Ureter (tissue), 1 donor: ENCODE measurements at regions not wholly inside any gene's neighbourhood (a gene's known extent, or its start where the extent isn't known, plus 50 kb on each side); places are given as distances from the start of the nearest gene placed in this dataset.
"Not testable (repeated sequence)": the region's sequence is repeated elsewhere in the genome, so short reads cannot be mapped to it uniquely, and the experiment has no call there.

ENCODE experiments used
- DNase-seq: peaks from one replicate; pipeline ENCODE4 v3.0.0-alpha.2; 2020; ENCODE audit warnings: low spot score
- donor health status: DM: yes; HTN: yes; CAD: no.

GRCh38 chr21:31456201-31456600 lies 112.1 kb upstream of the TIAM1 start:
- no peak for DNase-seq

- no peak for DNase-seq
These were observed 111.4 kb upstream of the TIAM1 start for GRCh38 chr21:31455506-31455905.

DNA sequence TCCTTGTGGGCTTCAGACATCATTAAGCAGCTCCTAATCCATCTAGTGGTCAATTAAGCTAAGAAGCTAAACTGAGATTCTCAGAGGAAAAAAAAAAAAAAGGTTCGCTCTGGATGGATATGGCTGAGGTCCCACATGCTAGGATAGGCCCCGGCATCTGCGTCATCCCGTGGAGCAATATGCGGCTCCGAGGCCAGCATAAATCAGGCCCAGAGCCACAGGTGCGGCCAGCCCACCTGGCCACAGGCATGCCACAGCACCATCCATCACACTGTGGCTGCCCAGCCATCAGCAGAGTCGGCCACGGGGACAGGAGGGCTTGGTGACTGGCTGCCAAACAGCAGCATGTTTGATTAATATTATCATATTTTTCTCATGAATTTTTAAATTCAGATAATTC lies 106.9 kb upstream of the TIAM1 start:
- DNase-seq, result no peak

- DNase-seq, result no peak
These were observed 106.0 kb upstream of the TIAM1 start for GRCh38 chr21:31449921-31450535.

DNA sequence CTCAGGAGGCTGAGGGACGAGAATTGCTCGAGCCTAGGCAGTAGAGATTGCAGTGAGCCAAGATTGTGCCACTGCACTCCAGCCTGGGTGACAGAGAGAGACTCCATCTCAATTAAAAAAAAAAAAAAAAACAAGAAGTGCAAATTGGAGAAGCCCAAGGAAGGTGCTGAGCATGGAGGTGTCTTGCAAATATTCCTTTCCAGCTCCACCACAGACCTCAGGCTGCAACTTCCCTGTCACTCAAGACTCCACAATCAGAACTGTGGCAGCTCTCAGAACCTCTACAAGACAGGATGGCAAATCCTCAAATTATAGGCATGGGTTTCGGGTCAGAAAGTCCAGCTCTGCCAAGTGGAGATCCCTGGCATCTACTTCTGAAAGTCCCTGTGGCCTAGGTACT lies 104.4 kb upstream of the TIAM1 start:
- no peak for DNase-seq

- DNase-seq, result no peak
These were observed 103.4 kb upstream of the TIAM1 start for GRCh38 chr21:31447505-31447904.

DNA sequence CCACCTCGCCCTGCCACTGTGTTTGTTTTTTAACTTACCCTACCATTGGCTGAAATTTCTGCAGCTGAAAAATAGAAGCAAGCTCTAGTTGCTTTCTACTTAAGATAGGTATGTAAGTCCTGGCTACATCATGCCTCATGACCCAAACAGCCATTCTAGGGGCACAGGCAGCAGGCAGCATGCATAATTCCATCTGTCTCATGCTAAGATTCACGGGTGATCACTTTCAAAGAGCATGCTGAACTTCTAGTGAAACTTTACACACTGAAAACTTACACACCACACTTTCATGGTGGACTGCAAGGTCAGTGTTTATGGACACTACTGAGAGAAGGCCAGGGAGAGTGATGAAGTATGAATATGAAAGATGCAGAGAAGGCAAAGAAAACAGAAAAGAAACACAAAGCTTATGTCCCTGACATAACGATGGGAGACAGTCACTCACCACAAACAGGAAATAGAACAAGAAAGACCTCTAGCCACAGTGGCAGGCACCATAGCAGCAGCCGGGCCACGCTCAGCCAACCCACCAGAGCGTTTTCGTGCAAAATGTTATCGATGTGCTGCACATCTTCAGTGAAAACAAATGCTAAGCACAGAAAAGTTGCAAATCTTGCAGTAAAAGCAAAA lies 102.3 kb upstream of the TIAM1 start:
- DNase-seq, result no peak

DNA sequence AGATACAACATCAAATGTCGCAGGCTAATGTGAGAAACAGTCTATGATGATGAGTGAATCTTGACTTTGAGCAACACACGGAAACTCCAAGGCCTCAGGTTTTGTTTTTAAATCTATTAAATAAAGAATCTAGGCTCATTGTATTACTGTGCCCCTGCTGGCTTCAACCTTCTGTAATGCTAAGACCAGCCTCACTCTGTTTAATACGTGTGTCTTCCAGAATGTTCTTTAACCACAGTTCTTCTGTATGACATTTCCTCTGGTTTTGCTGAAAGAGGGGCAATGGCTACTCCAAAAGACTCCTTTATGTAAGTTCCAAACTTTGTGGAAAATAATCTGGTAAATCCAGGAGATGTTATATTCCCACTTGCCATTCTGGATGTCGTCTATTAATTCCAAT lies 101.1 kb upstream of the TIAM1 start:
- DNase-seq, result no peak

GRCh38 chr21:31443736-31444521 lies 99.9 kb upstream of the TIAM1 start:
- no peak for DNase-seq

DNA sequence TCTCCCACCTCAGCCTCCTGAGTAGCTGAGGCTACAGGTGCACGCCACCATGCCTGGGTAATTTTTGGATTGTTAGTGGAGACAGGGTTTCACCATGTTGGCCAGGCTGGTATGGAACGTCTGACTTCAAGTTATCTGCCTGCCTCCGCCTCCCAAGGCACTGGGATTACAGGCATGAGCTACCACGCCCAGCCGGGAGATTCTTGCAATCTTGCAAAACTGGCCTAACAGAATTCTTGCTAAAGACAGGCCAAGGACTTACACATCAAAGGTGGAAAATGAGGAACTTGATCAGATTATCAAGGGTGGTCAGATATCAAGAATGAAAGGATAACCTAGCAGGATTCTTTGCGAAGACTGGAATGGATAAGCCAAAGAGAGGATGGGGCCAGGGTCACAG lies 98.3 kb upstream of the TIAM1 start:
- no peak for DNase-seq

DNA sequence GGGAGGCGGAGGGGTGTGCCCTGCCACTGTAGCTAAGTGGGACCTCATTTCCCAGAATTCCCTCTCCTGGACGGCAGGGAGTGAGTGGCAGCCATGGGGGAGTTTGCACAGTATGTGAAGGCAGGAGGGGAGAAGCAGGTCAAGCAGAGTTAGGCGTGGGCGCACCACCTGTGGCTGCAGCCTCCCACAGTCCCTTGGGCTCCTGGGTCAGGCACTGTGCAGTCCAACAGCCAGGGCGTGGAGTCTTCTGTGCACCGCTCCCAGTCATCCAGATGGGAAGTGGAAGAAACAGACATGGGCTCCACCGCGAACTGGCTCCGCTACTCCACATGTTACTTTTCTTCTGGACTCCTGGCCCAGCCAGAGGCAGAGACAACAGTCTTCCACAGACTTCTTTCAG lies 85.4 kb upstream of the TIAM1 start:
- DNase-seq, result no peak

GRCh38 chr21:31426235-31426797 lies 82.3 kb upstream of the TIAM1 start:
- no peak for DNase-seq

DNA sequence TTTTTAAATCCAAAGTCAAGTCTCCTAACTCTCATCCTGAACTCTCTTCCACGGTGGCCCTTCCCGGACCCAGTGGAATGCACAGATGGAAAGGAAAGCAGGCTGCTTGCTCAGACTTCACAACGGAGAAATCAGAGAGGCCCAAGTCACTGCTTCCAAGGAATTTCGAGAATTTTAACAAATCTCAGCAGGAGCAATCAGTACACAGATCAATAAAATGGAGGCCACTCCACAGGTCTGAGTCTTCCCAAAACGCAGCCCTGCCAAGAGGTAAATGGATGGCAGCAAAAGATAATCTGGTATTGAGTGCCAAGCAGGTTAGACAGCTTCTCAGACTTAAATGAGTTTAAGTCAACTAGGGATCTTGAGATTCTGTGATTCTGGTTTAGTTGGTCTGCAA lies 81.1 kb upstream of the TIAM1 start:
- no peak for DNase-seq

- no peak for DNase-seq
These were observed 80.0 kb upstream of the TIAM1 start for GRCh38 chr21:31424058-31424457.

DNA sequence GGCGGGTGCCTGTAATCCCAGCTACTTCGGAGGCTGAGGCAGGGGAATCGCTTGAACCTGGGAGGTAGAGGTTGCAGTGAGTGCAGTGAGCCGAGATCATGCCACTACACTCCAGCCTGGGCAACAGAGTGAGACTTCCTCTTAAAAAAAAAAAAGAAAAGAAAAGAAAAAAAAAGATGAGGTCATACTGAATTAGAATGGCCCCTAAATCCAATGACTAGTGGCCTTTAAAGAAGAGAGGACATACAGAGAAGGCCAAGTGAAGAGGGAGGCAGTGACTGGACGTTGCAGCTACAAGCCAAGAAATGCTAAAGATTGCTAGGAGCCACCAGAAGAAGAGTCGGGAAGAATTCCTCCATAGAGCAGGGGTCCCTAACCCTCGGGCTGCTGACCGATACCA lies 76.9 kb upstream of the TIAM1 start:
- DNase-seq, result no peak

DNA sequence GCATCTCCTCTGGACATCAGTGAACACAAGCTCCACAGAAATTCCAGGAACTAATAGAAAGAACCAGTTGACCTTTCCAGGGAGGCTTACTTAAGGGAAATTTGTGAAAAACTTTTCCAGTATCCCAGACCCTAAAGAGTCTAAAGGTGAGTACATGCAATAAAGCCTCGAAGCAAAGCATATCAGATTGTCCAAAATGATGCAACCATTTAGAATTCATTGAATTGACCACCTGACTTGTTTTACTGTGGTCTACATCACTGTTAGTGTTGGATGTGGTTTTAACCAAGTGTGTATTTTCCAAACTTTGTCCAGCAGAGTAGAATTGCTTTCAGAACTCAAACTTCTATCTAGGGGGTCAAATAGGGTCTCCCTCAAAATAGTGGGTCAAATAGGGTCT lies 76.3 kb upstream of the TIAM1 start:
- no peak for DNase-seq

GRCh38 chr21:31418377-31419001 lies 74.4 kb upstream of the TIAM1 start:
- no peak for DNase-seq

- DNase-seq, result not testable (repeated sequence)
These were observed 73.2 kb upstream of the TIAM1 start for GRCh38 chr21:31417214-31417613.

DNA sequence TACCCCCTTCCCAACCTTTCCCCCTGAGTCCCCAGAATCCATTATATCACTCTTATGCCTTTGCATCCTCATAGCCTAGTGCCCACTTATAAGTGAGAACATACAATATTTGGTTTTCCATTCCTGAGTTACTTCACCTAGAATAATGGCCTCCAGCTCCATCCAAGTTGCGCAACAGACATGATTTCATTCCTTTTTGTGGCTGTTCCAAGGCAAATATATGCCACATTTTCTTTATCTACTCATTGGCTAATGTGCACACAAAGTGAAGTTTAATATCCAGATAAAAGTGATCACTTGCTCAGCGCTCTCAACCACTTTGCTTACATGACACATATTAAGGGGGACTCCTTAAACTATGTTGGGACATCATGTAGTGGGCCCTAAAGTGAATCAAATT lies 72.4 kb upstream of the TIAM1 start:
- DNase-seq, result no peak

DNA sequence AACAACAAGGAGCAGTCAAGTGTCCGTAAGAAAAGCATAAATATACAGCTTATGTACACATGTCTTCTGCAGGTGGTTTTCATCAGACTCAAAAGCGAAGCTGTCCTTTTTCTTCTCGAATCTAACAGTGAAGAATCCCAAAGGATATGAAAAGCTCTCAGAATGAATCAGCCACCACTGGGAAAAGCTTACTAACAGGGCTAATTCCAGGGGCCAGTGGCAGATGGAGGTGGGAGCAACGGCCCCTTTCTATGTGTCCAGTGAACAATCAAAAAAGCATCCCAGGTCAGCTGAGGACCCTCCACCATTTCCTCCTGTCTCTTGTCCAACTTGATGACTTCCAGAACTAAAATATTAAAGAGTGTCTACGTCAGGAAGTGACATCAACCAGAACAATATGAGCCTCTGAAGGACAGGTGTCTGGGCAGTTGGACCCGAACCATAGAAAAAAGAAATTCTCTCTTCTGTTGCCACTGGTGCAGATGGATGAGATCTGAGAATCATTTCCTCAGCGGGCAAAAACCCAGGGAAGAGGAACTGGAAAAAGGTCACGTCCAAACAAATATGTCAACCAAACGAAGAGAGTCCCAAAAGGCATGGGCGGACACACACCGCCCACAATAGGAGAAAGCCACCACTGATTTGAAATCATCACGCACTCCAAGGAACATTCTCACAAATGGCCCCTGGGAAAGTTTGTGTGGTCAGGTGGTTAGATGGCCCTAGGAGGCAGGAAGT lies 70.4 kb upstream of the TIAM1 start:
- no peak for DNase-seq

GRCh38 chr21:31413698-31414097 lies 69.6 kb upstream of the TIAM1 start:
- DNase-seq, result no peak
